IMR-90 (cell line): ENCODE measurements at regions not wholly inside any gene's neighbourhood (a gene's known extent, or its start where the extent isn't known, plus 50 kb on each side); places are given as distances from the start of the nearest gene placed in this dataset.

ENCODE experiments used
- ATAC-seq: fragments of 200-7000 bp; cut with Tn5 transposase; 2 replicates; pipeline ENCODE4 v1.9.1; 2020; ENCODE audit warnings: low read depth, mild to moderate bottlenecking, moderate library complexity
- BruUV-seq: library from RNA; stranded (reverse); fragments of 400-500 nt; replicated peaks from 2 replicates; lab custom pipeline; 2021; lab: Mats Ljungman, UMichigan
- CTCF ChIA-PET: fragments of 300-600 bp; formaldehyde crosslinking; extraction: SDS; loops from one replicate; lab custom pipeline; 2021; ENCODE audit warnings: antibody characterized with exemption; lab: Yijun Ruan, JAX
- POLR2A ChIA-PET: fragments of 300-600 bp; sonication (Branson Sonifier 250); formaldehyde crosslinking; loops from one replicate; lab custom pipeline; 2022; ENCODE audit warnings: antibody characterized with exemption; ENCODE audit not compliant: unreplicated experiment; lab: Charles Lee
- DNase-seq: peaks from one replicate; pipeline ENCODE4 v3.0.0; 2013
- H2AFZ ChIP-seq: replicated peaks from 2 replicates; pipeline ENCODE3; 2013; ENCODE audit warnings: low read length, mild to moderate bottlenecking; ENCODE audit not compliant: poor library complexity
- H2AK5ac ChIP-seq: 2 replicates; pipeline ENCODE4 v1.6.1; 2013; ENCODE audit warnings: low read depth, low read length, inconsistent platforms
- H2AK9ac ChIP-seq: replicated peaks from 2 replicates; pipeline ENCODE3; 2013; ENCODE audit warnings: mild to moderate bottlenecking, low read depth, low read length, moderate library complexity; ENCODE audit not compliant: poor library complexity
- H2BK120ac ChIP-seq: 2 replicates; pipeline ENCODE4 v1.6.1; 2013; ENCODE audit warnings: low read depth, low read length, inconsistent platforms
- H2BK15ac ChIP-seq: 3 replicates; pipeline ENCODE4 v1.6.1; 2013; ENCODE audit warnings: low read depth, low read length, inconsistent platforms
- H2BK20ac ChIP-seq: 2 replicates; pipeline ENCODE4 v1.6.1; 2013; ENCODE audit warnings: low read depth, mild to moderate bottlenecking, inconsistent platforms, low read length, moderate library complexity
- H2BK5ac ChIP-seq: 2 replicates; pipeline ENCODE4 v1.6.1; 2013; ENCODE audit warnings: mild to moderate bottlenecking, low read depth, low read length, inconsistent platforms; ENCODE audit not compliant: poor library complexity, severe bottlenecking
- H3K14ac ChIP-seq: replicated peaks from 2 replicates; pipeline ENCODE4 v1.6.1; 2013; ENCODE audit warnings: low read depth, low read length, inconsistent platforms
- H3K18ac ChIP-seq: 2 replicates; pipeline ENCODE4 v1.6.1; 2013; ENCODE audit warnings: low read depth, low read length, control low read depth
- H3K23ac ChIP-seq: 2 replicates; pipeline ENCODE4 v1.6.1; 2013; ENCODE audit warnings: low read depth, low read length, inconsistent platforms
- H3K27ac ChIP-seq: 2 replicates; pipeline ENCODE4 v1.5.1; 2013; ENCODE audit warnings: mild to moderate bottlenecking, control low read depth, low read length; ENCODE audit not compliant: insufficient read depth
- H3K27me3 ChIP-seq: 2 replicates; pipeline ENCODE4 v1.6.1; 2013; ENCODE audit warnings: low read length; ENCODE audit not compliant: control insufficient read depth, insufficient read depth
- H3K36me3 ChIP-seq: 2 replicates; pipeline ENCODE4 v1.6.1; 2013; ENCODE audit warnings: low read length, mixed read lengths; ENCODE audit not compliant: control insufficient read depth, insufficient read depth
- H3K4ac ChIP-seq: 2 replicates; pipeline ENCODE4 v1.6.1; 2013; ENCODE audit warnings: low read depth, low read length, inconsistent platforms
- H3K4me1 ChIP-seq: 2 replicates; pipeline ENCODE4 v1.6.1; 2013; ENCODE audit warnings: low read length, mixed read lengths; ENCODE audit not compliant: control insufficient read depth, insufficient read depth
- H3K4me2 ChIP-seq: 2 replicates; pipeline ENCODE4 v1.6.1; 2013; ENCODE audit warnings: low read depth, mild to moderate bottlenecking, control low read depth, low read length, moderate library complexity
- H3K4me3 ChIP-seq: 2 replicates; pipeline ENCODE4 v1.5.1; 2013; ENCODE audit warnings: low read depth, mild to moderate bottlenecking, control low read depth, low read length, moderate library complexity; ENCODE audit not compliant: insufficient read depth
- H3K56ac ChIP-seq: 2 replicates; pipeline ENCODE4 v1.6.1; 2013; ENCODE audit warnings: low read length, inconsistent platforms; ENCODE audit not compliant: insufficient read depth; ENCODE audit errors: extremely low read depth
- H3K79me1 ChIP-seq, 2 experiments: 2 replicates each; pipeline ENCODE4 v1.6.1; 2013; ENCODE audit warnings: low read length in 2 of 2, inconsistent platforms in 1 of 2, low read depth in 1 of 2
- H3K9ac ChIP-seq: 2 replicates; pipeline ENCODE4 v1.6.1; 2013; ENCODE audit warnings: low read depth, low read length, control low read depth
- H3K9me1 ChIP-seq: 2 replicates; pipeline ENCODE4 v1.6.1; 2013; ENCODE audit warnings: low read length, inconsistent platforms; ENCODE audit not compliant: insufficient read depth
- H3K9me3 ChIP-seq: 2 replicates; pipeline ENCODE4 v1.6.1; 2013; ENCODE audit warnings: low read length; ENCODE audit not compliant: control insufficient read depth, insufficient read depth
- H4K20me1 ChIP-seq: 2 replicates; pipeline ENCODE4 v1.6.1; 2013; ENCODE audit warnings: low read length, inconsistent platforms; ENCODE audit not compliant: insufficient read depth
- H4K5ac ChIP-seq: 2 replicates; pipeline ENCODE4 v1.6.1; 2013; ENCODE audit warnings: mild to moderate bottlenecking, low read depth, low read length, control low read depth
- H4K8ac ChIP-seq, 2 experiments: 2 replicates each; pipeline ENCODE4 v1.6.1; 2013; ENCODE audit warnings: low read depth in 2 of 2, low read length in 2 of 2, control low read depth in 1 of 2, inconsistent platforms in 1 of 2
- H4K91ac ChIP-seq: 2 replicates; pipeline ENCODE4 v1.6.1; 2013; ENCODE audit warnings: low read depth, low read length, inconsistent platforms; ENCODE audit not compliant: insufficient read depth
- BHLHE40 ChIP-seq: fragments of 150-350 bp; IDR thresholded peaks from 2 replicates; pipeline ENCODE4 v1.6.1; 2016; ENCODE audit warnings: mild to moderate bottlenecking, low read depth, low read length
- CEBPB ChIP-seq: IDR thresholded peaks from 2 replicates; pipeline ENCODE4 v1.6.1; 2012; ENCODE audit warnings: low read depth, low read length, improper control_type of control experiment
- CHD1 ChIP-seq: IDR thresholded peaks from 2 replicates; pipeline ENCODE4 v1.6.1; 2012; ENCODE audit warnings: low read depth, low read length, improper control_type of control experiment
- FOS ChIP-seq: fragments of 150-350 bp; IDR thresholded peaks from 2 replicates; pipeline ENCODE4 v1.6.1; 2016; ENCODE audit warnings: low read depth, low read length
- MAFK ChIP-seq: IDR thresholded peaks from 2 replicates; pipeline ENCODE4 v1.6.1; 2012; ENCODE audit warnings: low read depth, low read length, improper control_type of control experiment
- MAZ ChIP-seq: IDR thresholded peaks from 2 replicates; pipeline ENCODE4 v1.6.1; 2012; ENCODE audit warnings: low read depth, mild to moderate bottlenecking, low read length, improper control_type of control experiment, moderate library complexity, borderline replicate concordance
- MXI1 ChIP-seq: IDR thresholded peaks from 2 replicates; pipeline ENCODE4 v1.6.1; 2012; ENCODE audit warnings: low read depth, mild to moderate bottlenecking, low read length, moderate library complexity, borderline replicate concordance
- NFE2L2 ChIP-seq: fragments of 150-350 bp; IDR thresholded peaks from 2 replicates; pipeline ENCODE4 v1.6.1; 2016; ENCODE audit warnings: low read depth, mild to moderate bottlenecking, low read length
- POLR2A ChIP-seq: IDR thresholded peaks from 2 replicates; pipeline ENCODE4 v1.6.1; 2012; ENCODE audit warnings: mild to moderate bottlenecking, low read depth, low read length
- RAD21 ChIP-seq: IDR thresholded peaks from 2 replicates; pipeline ENCODE4 v1.6.1; 2012; ENCODE audit warnings: low read length, improper control_type of control experiment
- RCOR1 ChIP-seq: IDR thresholded peaks from 2 replicates; pipeline ENCODE4 v1.6.1; 2012; ENCODE audit warnings: mild to moderate bottlenecking, low read length, improper control_type of control experiment; ENCODE audit not compliant: insufficient replicate concordance
- RFX5 ChIP-seq: IDR thresholded peaks from 2 replicates; pipeline ENCODE4 v1.8.0; 2012; ENCODE audit warnings: low read depth, mild to moderate bottlenecking, low read length, moderate library complexity
- SMC3 ChIP-seq: fragments of 150-350 bp; IDR thresholded peaks from 2 replicates; pipeline ENCODE4 v1.6.1; 2016; ENCODE audit warnings: low read depth, mild to moderate bottlenecking, antibody characterized with exemption, low read length, moderate library complexity
- WGBS, 2 experiments: methylation state at CpG; one replicate each; pipeline versions ENCODE4 v1.1.5 to v1.1.7; 2013; ENCODE audit warnings: missing lambda C conversion rate in 2 of 2; ENCODE audit not compliant: insufficient read length in 1 of 2; ENCODE audit errors: extremely low coverage in 2 of 2; 5-methylcytosine and 5-hydroxymethylcytosine counted together
- dilution Hi-C: fragments of 300-500 bp; cut with HindIII; formaldehyde crosslinking; loops from one replicate; pipeline ENCODE4 v1.14.3; 2018; ENCODE audit warnings: low sequenced_read_pairs; ENCODE audit not compliant: unreplicated experiment
- in situ Hi-C: fragments of 300-500 bp; cut with MboI; formaldehyde crosslinking; loops from 3 replicates; pipeline ENCODE4 v1.14.3; 2019; ENCODE audit warnings: low sequenced_read_pairs, inconsistent platforms, mixed read lengths
- intact Hi-C: fragments of 100-400 bp; cut with micrococcal nuclease; formaldehyde crosslinking; loops from 2 replicates; pipeline ENCODE4 v1.10.0; 2022
- TF ChIP-seq, protein P1 (sequence below): fragments of 150-350 bp; IDR thresholded peaks from 2 replicates; pipeline ENCODE4 v1.6.1; 2016; ENCODE audit warnings: low read depth, mild to moderate bottlenecking, low read length, moderate library complexity, borderline replicate concordance
- TF ChIP-seq, protein P2 (sequence below): conservative IDR thresholded peaks from 2 replicates; pipeline ENCODE4 v1.5.1; 2012; ENCODE audit warnings: mild to moderate bottlenecking, low read depth, low read length, improper control_type of control experiment
- TF ChIP-seq, protein P3 (sequence below): fragments of 150-350 bp; IDR thresholded peaks from 2 replicates; pipeline ENCODE4 v1.6.1; 2017; ENCODE audit warnings: mild to moderate bottlenecking, antibody characterized with exemption, low read length, low read depth

DNA sequence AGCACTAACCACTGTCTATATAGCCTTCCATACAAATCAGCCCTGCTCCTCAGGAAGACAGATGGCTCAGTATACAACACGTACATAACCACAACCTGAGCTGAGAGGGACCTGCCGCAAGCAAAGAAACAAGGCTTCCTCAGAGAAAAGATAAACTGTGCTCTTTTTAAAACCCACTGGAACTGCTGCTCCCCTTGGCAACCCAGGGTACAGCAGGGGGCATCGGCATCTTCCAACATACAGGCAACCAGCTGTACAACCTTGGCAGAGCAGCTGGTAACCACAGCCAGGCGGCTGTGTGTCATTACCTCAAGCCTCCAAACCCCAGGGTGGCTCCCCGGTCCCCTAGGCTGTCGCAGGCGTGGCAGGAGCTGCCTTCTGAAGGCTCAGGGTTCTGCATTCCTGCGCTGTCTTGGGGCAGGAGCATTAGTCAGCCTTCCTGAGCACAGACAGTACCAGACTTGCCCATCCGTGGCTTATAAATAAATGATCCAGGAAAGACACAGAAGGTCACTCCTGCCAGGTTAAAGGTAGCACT, 249.5 kb downstream of the ADGRG6 start:
- Histone ChIP-seq H3K56ac (no peak overlapping the region), H2AFZ (peak overlapping the region; percentile 26), H2BK5ac (no peak overlapping the region), H3K23ac (no peak overlapping the region), H3K27me3 (peaks cover 35% of the 10 kb centered on the region), H3K14ac (no peak overlapping the region), H3K4me3 (no peak overlapping the region), H3K4me1 (no peaks in the 10 kb centered on the region), H3K9me1 (no peaks in the 10 kb centered on the region), H4K91ac (no peak overlapping the region), H4K8ac (no peak overlapping the region), H3K27ac (no peak overlapping the region), H2BK15ac (no peak overlapping the region), H3K36me3 (no peaks in the 10 kb centered on the region), H3K79me1 (no peaks in the 10 kb centered on the region), H3K9me3 (no peaks in the 10 kb centered on the region), H3K4me2 (no peak overlapping the region), H3K18ac (no peak overlapping the region), H2AK5ac (no peak overlapping the region), H4K20me1 (no peaks in the 10 kb centered on the region), H4K5ac (no peak overlapping the region), H2BK120ac (no peak overlapping the region), H3K9ac (no peak overlapping the region), H2BK20ac (no peak overlapping the region), H2AK9ac (peak overlapping the region; percentile 21), H3K4ac (no peak overlapping the region)
- no peak for TF ChIP-seq CEBPB
- TF ChIP-seq SMC3: no peak
- no peak for TF ChIP-seq RAD21
- TF ChIP-seq MXI1: no peak
- TF ChIP-seq CHD1: no peak
- TF ChIP-seq RCOR1: no peak
- no peak for TF ChIP-seq MAFK
- no peak for TF ChIP-seq NFE2L2
- TF ChIP-seq, protein P1, sequence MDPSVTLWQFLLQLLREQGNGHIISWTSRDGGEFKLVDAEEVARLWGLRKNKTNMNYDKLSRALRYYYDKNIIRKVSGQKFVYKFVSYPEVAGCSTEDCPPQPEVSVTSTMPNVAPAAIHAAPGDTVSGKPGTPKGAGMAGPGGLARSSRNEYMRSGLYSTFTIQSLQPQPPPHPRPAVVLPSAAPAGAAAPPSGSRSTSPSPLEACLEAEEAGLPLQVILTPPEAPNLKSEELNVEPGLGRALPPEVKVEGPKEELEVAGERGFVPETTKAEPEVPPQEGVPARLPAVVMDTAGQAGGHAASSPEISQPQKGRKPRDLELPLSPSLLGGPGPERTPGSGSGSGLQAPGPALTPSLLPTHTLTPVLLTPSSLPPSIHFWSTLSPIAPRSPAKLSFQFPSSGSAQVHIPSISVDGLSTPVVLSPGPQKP: no peak
- TF ChIP-seq RFX5: no peak
- TF ChIP-seq MAZ: no peak
- TF ChIP-seq, protein P2, sequence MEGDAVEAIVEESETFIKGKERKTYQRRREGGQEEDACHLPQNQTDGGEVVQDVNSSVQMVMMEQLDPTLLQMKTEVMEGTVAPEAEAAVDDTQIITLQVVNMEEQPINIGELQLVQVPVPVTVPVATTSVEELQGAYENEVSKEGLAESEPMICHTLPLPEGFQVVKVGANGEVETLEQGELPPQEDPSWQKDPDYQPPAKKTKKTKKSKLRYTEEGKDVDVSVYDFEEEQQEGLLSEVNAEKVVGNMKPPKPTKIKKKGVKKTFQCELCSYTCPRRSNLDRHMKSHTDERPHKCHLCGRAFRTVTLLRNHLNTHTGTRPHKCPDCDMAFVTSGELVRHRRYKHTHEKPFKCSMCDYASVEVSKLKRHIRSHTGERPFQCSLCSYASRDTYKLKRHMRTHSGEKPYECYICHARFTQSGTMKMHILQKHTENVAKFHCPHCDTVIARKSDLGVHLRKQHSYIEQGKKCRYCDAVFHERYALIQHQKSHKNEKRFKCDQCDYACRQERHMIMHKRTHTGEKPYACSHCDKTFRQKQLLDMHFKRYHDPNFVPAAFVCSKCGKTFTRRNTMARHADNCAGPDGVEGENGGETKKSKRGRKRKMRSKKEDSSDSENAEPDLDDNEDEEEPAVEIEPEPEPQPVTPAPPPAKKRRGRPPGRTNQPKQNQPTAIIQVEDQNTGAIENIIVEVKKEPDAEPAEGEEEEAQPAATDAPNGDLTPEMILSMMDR: no peak
- TF ChIP-seq, protein P3, sequence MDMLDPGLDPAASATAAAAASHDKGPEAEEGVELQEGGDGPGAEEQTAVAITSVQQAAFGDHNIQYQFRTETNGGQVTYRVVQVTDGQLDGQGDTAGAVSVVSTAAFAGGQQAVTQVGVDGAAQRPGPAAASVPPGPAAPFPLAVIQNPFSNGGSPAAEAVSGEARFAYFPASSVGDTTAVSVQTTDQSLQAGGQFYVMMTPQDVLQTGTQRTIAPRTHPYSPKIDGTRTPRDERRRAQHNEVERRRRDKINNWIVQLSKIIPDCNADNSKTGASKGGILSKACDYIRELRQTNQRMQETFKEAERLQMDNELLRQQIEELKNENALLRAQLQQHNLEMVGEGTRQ: no peak
- TF ChIP-seq BHLHE40: no peak
- no peak for TF ChIP-seq POLR2A
- no peak for TF ChIP-seq FOS
- CTCF ChIA-PET: interaction anchor here (0.6 kb wide), 2 partner anchors 84 to 332 kb away, joined by 3 read pairs; no protein-coding TSS in a partner anchor
- in situ Hi-C loops: no loop called here
- ATAC-seq: peak; percentile 64
- intact Hi-C loops: no loop called here
- 41% methylated on average over 4 of the region's 9 CpGs; no CpG with 5 or more reads in 1 of the 2 experiments for WGBS, 2 experiments
- BruUV-seq: no TSS peak
- DNase-seq: no peak
- dilution Hi-C loops: no loop called here
- POLR2A ChIA-PET: no interaction called here
